ENCODE measurements at regions not wholly inside any gene's neighbourhood (a gene's known extent, or its start where the extent isn't known, plus 50 kb on each side); places are given as distances from the start of the nearest gene placed in this dataset.

DNA sequence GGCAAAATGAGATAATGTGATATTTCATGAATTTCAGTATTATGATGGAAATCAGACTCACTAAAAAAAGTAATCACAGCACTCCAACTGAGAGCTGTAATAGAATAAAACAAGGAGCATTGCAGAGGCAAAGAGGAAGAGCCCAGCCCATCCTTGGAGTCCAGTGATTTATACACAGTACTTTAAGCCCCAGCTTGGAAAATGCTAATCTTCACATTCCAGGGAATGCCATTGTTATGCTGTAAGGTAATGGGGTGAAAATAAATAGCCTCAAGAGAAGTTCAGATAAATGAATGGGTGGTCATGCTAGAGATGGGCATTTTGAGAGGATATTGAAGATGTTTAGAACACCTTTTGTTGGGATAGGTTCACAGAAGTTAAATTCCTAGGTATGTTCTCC lies 190.3 kb upstream of the TAPT1 start (continued):
- TF ChIP-seq NFIC (IDR thresholded peaks at IDR 0.05; ENCODE audit: low read length) = no peak

DNA sequence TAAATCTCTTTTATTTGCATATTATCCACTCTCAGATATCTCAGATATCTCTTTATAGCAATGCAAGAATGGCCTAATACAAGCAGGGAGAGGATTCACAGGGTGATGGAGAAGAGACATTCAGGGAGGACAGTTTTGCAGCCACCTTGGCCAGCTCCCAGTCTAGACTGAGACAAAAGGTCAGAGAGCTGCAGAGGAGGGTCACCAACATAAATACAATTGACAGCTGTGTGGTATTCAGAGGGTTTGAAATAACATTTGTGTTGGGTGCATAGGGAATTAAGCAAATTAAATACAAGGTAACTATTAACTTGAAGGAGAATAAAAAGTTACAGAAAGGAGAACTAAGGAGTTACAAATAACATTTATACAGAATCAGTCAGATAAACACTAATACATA lies 189.5 kb upstream of the TAPT1 start:
- no peak for ATAC-seq
- no TSS peak for BruUV-seq (replicated peaks)
- no peaks in the 10 kb centered on the region for H4K20me1 ChIP-seq (ENCODE audit: insufficient read depth, low read length)
- no peak overlapping the region for H2AFZ ChIP-seq (ENCODE audit: low read length)
- CTCF ChIA-PET (ENCODE audit: low intra/inter-chr PET ratio, low total read pairs) = no interaction called here
- no peaks in the 10 kb centered on the region for H3K36me3 ChIP-seq (replicated peaks in 1 of 2; ENCODE audit: control insufficient read depth in 1 of 2, insufficient read depth in 2 of 2, low read length in 2 of 2)
- H3K4me2 ChIP-seq (ENCODE audit: low read depth, low read length) = no peak overlapping the region
- H3K9me3 ChIP-seq (ENCODE audit: low read length) = no peaks in the 10 kb centered on the region
- POLR2A ChIA-PET = no interaction called here
- in situ Hi-C loops (cut with HindIII; ENCODE audit: extremely low pct_ligation_motif_present, low pct_unique_long_range_greater_than_20kb) = no loop called here
- no peak overlapping the region for H3K4me3 ChIP-seq (replicated peaks in 1 of 3; ENCODE audit: insufficient read depth in 1 of 3, low read depth in 2 of 3, low read length in 3 of 3)
- H3K27ac ChIP-seq (ENCODE audit: extremely low read length, insufficient read depth, low read length) = no peak overlapping the region
- no peak overlapping the region for H3K9ac ChIP-seq (ENCODE audit: insufficient read depth, low read depth, low read length)
- intact Hi-C loops (cut with micrococcal nuclease; ENCODE audit: unreplicated experiment) = no loop called here
- no peak for DNase-seq (ENCODE audit: low spot score)
- H3K4me1 ChIP-seq (ENCODE audit: insufficient read depth, low read length) = no peaks in the 10 kb centered on the region
- no peak for FAIRE-seq
- H3K27me3 ChIP-seq (ENCODE audit: control insufficient read depth in 1 of 2, insufficient read depth in 2 of 2, low read length in 2 of 2) = peaks cover 0 to 7% of the 10 kb centered on the region in 2 experiments; a peak in 1 of 5 replicates
- no peaks in the 10 kb centered on the region for H3K79me2 ChIP-seq (ENCODE audit: insufficient read depth, low read length)
- TF ChIP-seq ZNF510 (CRISPR knock-in tag; IDR thresholded peaks at IDR 0.05; ENCODE audit: low read depth) = no peak
- no peak for TF ChIP-seq MBD4 (IDR thresholded peaks at IDR 0.05; ENCODE audit: borderline replicate concordance, low read length)
- no peak for TF ChIP-seq HNRNPUL1 (IDR thresholded peaks at IDR 0.05; ENCODE audit: low read depth, low read length)
- TF ChIP-seq, protein P1, sequence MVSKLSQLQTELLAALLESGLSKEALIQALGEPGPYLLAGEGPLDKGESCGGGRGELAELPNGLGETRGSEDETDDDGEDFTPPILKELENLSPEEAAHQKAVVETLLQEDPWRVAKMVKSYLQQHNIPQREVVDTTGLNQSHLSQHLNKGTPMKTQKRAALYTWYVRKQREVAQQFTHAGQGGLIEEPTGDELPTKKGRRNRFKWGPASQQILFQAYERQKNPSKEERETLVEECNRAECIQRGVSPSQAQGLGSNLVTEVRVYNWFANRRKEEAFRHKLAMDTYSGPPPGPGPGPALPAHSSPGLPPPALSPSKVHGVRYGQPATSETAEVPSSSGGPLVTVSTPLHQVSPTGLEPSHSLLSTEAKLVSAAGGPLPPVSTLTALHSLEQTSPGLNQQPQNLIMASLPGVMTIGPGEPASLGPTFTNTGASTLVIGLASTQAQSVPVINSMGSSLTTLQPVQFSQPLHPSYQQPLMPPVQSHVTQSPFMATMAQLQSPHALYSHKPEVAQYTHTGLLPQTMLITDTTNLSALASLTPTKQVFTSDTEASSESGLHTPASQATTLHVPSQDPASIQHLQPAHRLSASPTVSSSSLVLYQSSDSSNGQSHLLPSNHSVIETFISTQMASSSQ (IDR thresholded peaks at IDR 0.05; ENCODE audit: low read depth) = no peak
- TF ChIP-seq, protein P1 (CRISPR knock-in tag; IDR thresholded peaks at IDR 0.05; ENCODE audit: borderline replicate concordance) = no peak
- no peak for TF ChIP-seq RBAK (CRISPR knock-in tag; IDR thresholded peaks at IDR 0.05)
- TF ChIP-seq ZBTB38 (CRISPR knock-in tag; IDR thresholded peaks at IDR 0.05) = no peak
- TF ChIP-seq MTA3 (CRISPR knock-in tag; IDR thresholded peaks at IDR 0.05) = no peak
- TF ChIP-seq, protein P2, sequence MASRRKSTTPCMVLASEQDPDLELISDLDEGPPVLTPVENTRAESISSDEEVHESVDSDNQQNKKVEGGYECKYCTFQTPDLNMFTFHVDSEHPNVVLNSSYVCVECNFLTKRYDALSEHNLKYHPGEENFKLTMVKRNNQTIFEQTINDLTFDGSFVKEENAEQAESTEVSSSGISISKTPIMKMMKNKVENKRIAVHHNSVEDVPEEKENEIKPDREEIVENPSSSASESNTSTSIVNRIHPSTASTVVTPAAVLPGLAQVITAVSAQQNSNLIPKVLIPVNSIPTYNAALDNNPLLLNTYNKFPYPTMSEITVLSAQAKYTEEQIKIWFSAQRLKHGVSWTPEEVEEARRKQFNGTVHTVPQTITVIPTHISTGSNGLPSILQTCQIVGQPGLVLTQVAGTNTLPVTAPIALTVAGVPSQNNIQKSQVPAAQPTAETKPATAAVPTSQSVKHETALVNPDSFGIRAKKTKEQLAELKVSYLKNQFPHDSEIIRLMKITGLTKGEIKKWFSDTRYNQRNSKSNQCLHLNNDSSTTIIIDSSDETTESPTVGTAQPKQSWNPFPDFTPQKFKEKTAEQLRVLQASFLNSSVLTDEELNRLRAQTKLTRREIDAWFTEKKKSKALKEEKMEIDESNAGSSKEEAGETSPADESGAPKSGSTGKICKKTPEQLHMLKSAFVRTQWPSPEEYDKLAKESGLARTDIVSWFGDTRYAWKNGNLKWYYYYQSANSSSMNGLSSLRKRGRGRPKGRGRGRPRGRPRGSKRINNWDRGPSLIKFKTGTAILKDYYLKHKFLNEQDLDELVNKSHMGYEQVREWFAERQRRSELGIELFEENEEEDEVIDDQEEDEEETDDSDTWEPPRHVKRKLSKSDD (CRISPR knock-in tag; IDR thresholded peaks at IDR 0.05; ENCODE audit: low read depth) = no peak
- TF ChIP-seq ZNF441 (CRISPR knock-in tag; IDR thresholded peaks at IDR 0.05; ENCODE audit: borderline replicate concordance) = no peak
- no peak for TF ChIP-seq SIN3A (IDR thresholded peaks at IDR 0.05; ENCODE audit: borderline replicate concordance, low read depth, low read length)
- TF ChIP-seq, protein P3, sequence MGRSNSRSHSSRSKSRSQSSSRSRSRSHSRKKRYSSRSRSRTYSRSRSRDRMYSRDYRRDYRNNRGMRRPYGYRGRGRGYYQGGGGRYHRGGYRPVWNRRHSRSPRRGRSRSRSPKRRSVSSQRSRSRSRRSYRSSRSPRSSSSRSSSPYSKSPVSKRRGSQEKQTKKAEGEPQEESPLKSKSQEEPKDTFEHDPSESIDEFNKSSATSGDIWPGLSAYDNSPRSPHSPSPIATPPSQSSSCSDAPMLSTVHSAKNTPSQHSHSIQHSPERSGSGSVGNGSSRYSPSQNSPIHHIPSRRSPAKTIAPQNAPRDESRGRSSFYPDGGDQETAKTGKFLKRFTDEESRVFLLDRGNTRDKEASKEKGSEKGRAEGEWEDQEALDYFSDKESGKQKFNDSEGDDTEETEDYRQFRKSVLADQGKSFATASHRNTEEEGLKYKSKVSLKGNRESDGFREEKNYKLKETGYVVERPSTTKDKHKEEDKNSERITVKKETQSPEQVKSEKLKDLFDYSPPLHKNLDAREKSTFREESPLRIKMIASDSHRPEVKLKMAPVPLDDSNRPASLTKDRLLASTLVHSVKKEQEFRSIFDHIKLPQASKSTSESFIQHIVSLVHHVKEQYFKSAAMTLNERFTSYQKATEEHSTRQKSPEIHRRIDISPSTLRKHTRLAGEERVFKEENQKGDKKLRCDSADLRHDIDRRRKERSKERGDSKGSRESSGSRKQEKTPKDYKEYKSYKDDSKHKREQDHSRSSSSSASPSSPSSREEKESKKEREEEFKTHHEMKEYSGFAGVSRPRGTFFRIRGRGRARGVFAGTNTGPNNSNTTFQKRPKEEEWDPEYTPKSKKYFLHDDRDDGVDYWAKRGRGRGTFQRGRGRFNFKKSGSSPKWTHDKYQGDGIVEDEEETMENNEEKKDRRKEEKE (IDR thresholded peaks at IDR 0.05) = no peak
- TF ChIP-seq, protein P4, sequence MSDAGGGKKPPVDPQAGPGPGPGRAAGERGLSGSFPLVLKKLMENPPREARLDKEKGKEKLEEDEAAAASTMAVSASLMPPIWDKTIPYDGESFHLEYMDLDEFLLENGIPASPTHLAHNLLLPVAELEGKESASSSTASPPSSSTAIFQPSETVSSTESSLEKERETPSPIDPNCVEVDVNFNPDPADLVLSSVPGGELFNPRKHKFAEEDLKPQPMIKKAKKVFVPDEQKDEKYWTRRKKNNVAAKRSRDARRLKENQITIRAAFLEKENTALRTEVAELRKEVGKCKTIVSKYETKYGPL (CRISPR knock-in tag; IDR thresholded peaks at IDR 0.05) = no peak
- no peak for TF ChIP-seq BRD4 (CRISPR knock-in tag; IDR thresholded peaks at IDR 0.05)

Data from HepG2 (cell line).